Ovary (tissue), 3 donors: ENCODE measurements at regions not wholly inside any gene's neighbourhood (a gene's known extent, or its start where the extent isn't known, plus 50 kb on each side); places are given as distances from the start of the nearest gene placed in this dataset.

ENCODE experiments used
- EP300 ChIP-seq: sonication (generic); formaldehyde crosslinking; IDR thresholded peaks from one replicate; pipeline ENCODE4 v1.6.1; 2017; ENCODE audit warnings: antibody characterized with exemption
- POLR2A ChIP-seq: fragments of 450-650 bp; IDR thresholded peaks from one replicate; pipeline ENCODE4 v1.6.1; 2017; ENCODE audit warnings: antibody characterized with exemption, mild to moderate bottlenecking, moderate library complexity
- TF ChIP-seq, protein P1 (sequence below), 3 donors: fragments of 450-650 bp in 2 of 3; fragments of 200-600 bp in 1 of 3; IDR thresholded peaks; one replicate each; pipeline versions ENCODE4 v1.5.1 to v1.8.0; 2016 to 2022; ENCODE audit warnings: antibody characterized with exemption in 3 of 3, mild to moderate bottlenecking in 1 of 3
- donor health status: DM: no; HTN: no; CAD: no.

DNA sequence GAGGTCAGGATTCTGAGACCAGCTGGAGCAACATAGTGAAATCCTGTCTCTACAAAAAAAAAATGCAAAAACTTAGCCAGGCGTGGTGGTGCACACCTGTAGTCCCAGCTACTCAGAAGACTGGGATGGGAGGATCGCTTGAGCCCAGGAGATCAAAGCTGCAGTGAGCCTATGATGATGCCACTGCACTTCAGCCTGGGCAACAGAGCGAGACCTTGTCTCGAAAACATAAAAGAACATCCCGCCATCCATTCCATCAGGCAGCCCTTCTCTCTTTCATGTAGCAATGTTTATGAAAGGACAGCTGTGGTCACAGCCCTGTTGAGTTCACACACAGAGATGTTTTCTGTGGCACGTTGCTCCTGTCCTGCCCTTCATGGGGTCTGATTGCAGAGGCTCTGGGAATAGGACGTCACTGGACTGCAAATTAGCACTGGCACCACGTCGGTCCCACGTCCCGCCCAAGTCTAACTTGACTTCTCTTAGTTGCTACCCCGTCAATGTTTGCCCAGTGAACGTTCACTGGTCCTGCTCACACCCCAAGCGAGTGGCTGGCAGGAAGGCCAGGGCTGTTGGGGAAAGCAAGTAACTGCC lies 64.5 kb upstream of the MYL10 start:
- TF ChIP-seq POLR2A = no peak
- TF ChIP-seq, protein P1, sequence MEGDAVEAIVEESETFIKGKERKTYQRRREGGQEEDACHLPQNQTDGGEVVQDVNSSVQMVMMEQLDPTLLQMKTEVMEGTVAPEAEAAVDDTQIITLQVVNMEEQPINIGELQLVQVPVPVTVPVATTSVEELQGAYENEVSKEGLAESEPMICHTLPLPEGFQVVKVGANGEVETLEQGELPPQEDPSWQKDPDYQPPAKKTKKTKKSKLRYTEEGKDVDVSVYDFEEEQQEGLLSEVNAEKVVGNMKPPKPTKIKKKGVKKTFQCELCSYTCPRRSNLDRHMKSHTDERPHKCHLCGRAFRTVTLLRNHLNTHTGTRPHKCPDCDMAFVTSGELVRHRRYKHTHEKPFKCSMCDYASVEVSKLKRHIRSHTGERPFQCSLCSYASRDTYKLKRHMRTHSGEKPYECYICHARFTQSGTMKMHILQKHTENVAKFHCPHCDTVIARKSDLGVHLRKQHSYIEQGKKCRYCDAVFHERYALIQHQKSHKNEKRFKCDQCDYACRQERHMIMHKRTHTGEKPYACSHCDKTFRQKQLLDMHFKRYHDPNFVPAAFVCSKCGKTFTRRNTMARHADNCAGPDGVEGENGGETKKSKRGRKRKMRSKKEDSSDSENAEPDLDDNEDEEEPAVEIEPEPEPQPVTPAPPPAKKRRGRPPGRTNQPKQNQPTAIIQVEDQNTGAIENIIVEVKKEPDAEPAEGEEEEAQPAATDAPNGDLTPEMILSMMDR (IDR thresholded peaks at IDR 0.05) = no peak
- no peak for TF ChIP-seq EP300
